Gastroesophageal sphincter (tissue), 3 donors: ENCODE measurements at regions not wholly inside any gene's neighbourhood (a gene's known extent, or its start where the extent isn't known, plus 50 kb on each side); places are given as distances from the start of the nearest gene placed in this dataset.

Source experiments
- POLR2A ChIP-seq, 2 donors: fragments of 450-650 bp; IDR thresholded peaks; one replicate each; pipeline ENCODE4 v1.6.1; 2017; ENCODE audit warnings: antibody characterized with exemption in 2 of 2, mild to moderate bottlenecking in 2 of 2, moderate library complexity in 1 of 2
- POLR2AphosphoS5 ChIP-seq: sonication (generic); formaldehyde crosslinking; IDR thresholded peaks from one replicate; pipeline ENCODE4 v1.6.1; 2017; ENCODE audit warnings: antibody characterized with exemption
- TF ChIP-seq, protein P1 (sequence below), 4 experiments: fragments of 200-600 bp in 2 of 4; fragments of 450-650 bp in 2 of 4; sonication (generic) in 1 of 4; IDR thresholded peaks; one replicate each; pipeline ENCODE4 v1.5.1; 2017 to 2019; ENCODE audit warnings: antibody characterized with exemption in 4 of 4, mild to moderate bottlenecking in 2 of 4, moderate library complexity in 2 of 4

DNA sequence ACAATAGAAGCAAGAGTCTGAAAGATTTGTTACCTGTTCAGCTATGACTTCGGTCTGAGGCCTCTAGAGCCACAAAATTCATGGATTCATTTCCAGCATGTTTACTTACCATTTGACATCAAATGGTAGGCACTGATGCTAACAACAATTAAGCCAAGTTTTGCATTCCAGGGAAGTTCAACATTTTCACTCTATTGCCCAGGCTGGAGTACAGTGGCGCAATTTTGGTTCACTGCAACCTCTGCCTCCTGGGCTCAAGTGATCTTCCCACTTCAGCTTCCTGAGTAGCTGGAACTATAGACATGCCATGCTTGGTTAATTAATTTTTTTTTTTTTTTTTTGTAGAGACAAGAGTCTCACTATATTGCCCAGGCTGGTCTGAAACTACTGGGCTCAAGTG lies 114.1 kb upstream of the SGK1 start:
- TF ChIP-seq, protein P1, sequence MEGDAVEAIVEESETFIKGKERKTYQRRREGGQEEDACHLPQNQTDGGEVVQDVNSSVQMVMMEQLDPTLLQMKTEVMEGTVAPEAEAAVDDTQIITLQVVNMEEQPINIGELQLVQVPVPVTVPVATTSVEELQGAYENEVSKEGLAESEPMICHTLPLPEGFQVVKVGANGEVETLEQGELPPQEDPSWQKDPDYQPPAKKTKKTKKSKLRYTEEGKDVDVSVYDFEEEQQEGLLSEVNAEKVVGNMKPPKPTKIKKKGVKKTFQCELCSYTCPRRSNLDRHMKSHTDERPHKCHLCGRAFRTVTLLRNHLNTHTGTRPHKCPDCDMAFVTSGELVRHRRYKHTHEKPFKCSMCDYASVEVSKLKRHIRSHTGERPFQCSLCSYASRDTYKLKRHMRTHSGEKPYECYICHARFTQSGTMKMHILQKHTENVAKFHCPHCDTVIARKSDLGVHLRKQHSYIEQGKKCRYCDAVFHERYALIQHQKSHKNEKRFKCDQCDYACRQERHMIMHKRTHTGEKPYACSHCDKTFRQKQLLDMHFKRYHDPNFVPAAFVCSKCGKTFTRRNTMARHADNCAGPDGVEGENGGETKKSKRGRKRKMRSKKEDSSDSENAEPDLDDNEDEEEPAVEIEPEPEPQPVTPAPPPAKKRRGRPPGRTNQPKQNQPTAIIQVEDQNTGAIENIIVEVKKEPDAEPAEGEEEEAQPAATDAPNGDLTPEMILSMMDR (IDR thresholded peaks at IDR 0.05): no peak
- TF ChIP-seq POLR2A (IDR thresholded peaks at IDR 0.05) (no peak), POLR2AphosphoS5 (no peak)
